ENCODE measurements at regions not wholly inside any gene's neighbourhood (a gene's known extent, or its start where the extent isn't known, plus 50 kb on each side); places are given as distances from the start of the nearest gene placed in this dataset.

GRCh38 chrX:67780694-67781109 lies 236.9 kb downstream of the AR start:
- peak; percentile 63 for DNase-seq
- no peak overlapping the region for H3K4me3 ChIP-seq
- H3K27me3 ChIP-seq: no peaks in the 10 kb centered on the region
- intact Hi-C loops (cut with DNase I; ENCODE audit: low total_unique reads): no loop called here
- peak overlapping the region; percentile 24 to 64 for H3K27ac ChIP-seq
- H3K4me1 ChIP-seq: peaks cover 10% of the 10 kb centered on the region
- H3K9me3 ChIP-seq: no peaks in the 10 kb centered on the region
- no peaks in the 10 kb centered on the region for H3K36me3 ChIP-seq (ENCODE audit: low read depth, missing control alignments)
- 0 to 14% methylated on average over 1 to 2 of the region's 2 CpGs for WGBS, 2 donors
- TF ChIP-seq POLR2A (IDR thresholded peaks at IDR 0.05) (no peak), CTCF (IDR thresholded peaks at IDR 0.05) (no peak)

- DNase-seq: no peak
- TF ChIP-seq CTCF (IDR thresholded peaks at IDR 0.05) (no peak), POLR2A (IDR thresholded peaks at IDR 0.05) (no peak)
- intact Hi-C loops (cut with DNase I; ENCODE audit: low total_unique reads): no loop called here
Measured at GRCh38 chrX:67781132-67781531, 237.3 kb downstream of the AR start.

GRCh38 chrX:67784712-67785111 lies 240.9 kb downstream of the AR start:
- no peak for TF ChIP-seq CTCF (IDR thresholded peaks at IDR 0.05)
- no peak for TF ChIP-seq POLR2A (IDR thresholded peaks at IDR 0.05)
- Histone ChIP-seq H3K9me3 (no peaks in the 10 kb centered on the region), H3K4me1 (peaks cover 10% of the 10 kb centered on the region), H3K36me3 (ENCODE audit: low read depth, missing control alignments) (no peaks in the 10 kb centered on the region), H3K27ac (no peak overlapping the region), H3K27me3 (no peaks in the 10 kb centered on the region), H3K4me3 (no peak overlapping the region)
- DNase-seq: no peak
- intact Hi-C loops (cut with DNase I; ENCODE audit: low total_unique reads): no loop called here
- 76 to 100% methylated on average over 2 of the region's 2 CpGs for WGBS, 2 donors

More at GRCh38 chrX:67781132-67781531, 237.3 kb downstream of the AR start:
- Histone ChIP-seq H3K36me3 (ENCODE audit: low read depth, missing control alignments) (no peaks in the 10 kb centered on the region), H3K4me1 (peaks cover 10% of the 10 kb centered on the region), H3K9me3 (no peaks in the 10 kb centered on the region), H3K27ac (peak overlapping the region in 1 of 2 donors; percentile 64), H3K4me3 (no peak overlapping the region), H3K27me3 (no peaks in the 10 kb centered on the region)
- WGBS, 2 donors: 40 to 46% methylated on average over 1 to 3 of the region's 3 CpGs

GRCh38 chrX:67787196-67787595 lies 243.4 kb downstream of the AR start:
- no peak for TF ChIP-seq POLR2A (IDR thresholded peaks at IDR 0.05)
- no peak for TF ChIP-seq CTCF (IDR thresholded peaks at IDR 0.05)
- Histone ChIP-seq H3K27ac (no peak overlapping the region), H3K4me3 (no peak overlapping the region), H3K36me3 (ENCODE audit: low read depth, missing control alignments) (no peaks in the 10 kb centered on the region), H3K4me1 (no peaks in the 10 kb centered on the region), H3K27me3 (no peaks in the 10 kb centered on the region), H3K9me3 (no peaks in the 10 kb centered on the region)
- no peak for DNase-seq
- intact Hi-C loops (cut with DNase I; ENCODE audit: low total_unique reads): no loop called here
- WGBS, 2 donors: 45 to 60% methylated on average over 1 to 2 of the region's 2 CpGs

- WGBS, 2 donors: 79 to 83% methylated on average over 2 of the region's 2 CpGs
- no peaks in the 10 kb centered on the region for H3K27me3 ChIP-seq
- DNase-seq: no peak
- intact Hi-C loops (cut with DNase I; ENCODE audit: low total_unique reads): no loop called here
- no peaks in the 10 kb centered on the region for H3K9me3 ChIP-seq
- H3K36me3 ChIP-seq (ENCODE audit: low read depth, missing control alignments): no peaks in the 10 kb centered on the region
- TF ChIP-seq POLR2A (IDR thresholded peaks at IDR 0.05) (no peak), CTCF (IDR thresholded peaks at IDR 0.05) (no peak)
- H3K4me3 ChIP-seq: no peak overlapping the region
- no peaks in the 10 kb centered on the region for H3K4me1 ChIP-seq
- H3K27ac ChIP-seq: no peak overlapping the region
Measured at GRCh38 chrX:67789536-67789935, 245.7 kb downstream of the AR start.
